ENCODE measurements at regions not wholly inside any gene's neighbourhood (a gene's known extent, or its start where the extent isn't known, plus 50 kb on each side); places are given as distances from the start of the nearest gene placed in this dataset.

GRCh38 chr3:111476701-111477100, 65.3 kb upstream of the CD96 start:
- Histone ChIP-seq H3K27ac (ENCODE audit: low read length) (no peak overlapping the region), H3K27me3 (ENCODE audit: control insufficient read depth, insufficient read depth, low read length) (no peaks in the 10 kb centered on the region), H3K9me3 (ENCODE audit: control insufficient read depth, insufficient read depth, low read depth, low read length) (no peaks in the 10 kb centered on the region; the same call in 1 of the 2 replicates), H3K4me3 (ENCODE audit: low read depth in 2 of 2, low read length in 2 of 2) (no peak overlapping the region), H3K4me1 (ENCODE audit: control insufficient read depth, insufficient read depth, low read length) (no peaks in the 10 kb centered on the region), H3K36me3 (ENCODE audit: control insufficient read depth, insufficient read depth, low read length) (no peaks in the 10 kb centered on the region)
- ATAC-seq = no peak
- no TSS peak for BruUV-seq (replicated peaks)
- in situ Hi-C loops (cut with HindIII; ENCODE audit: low pct_unique_long_range_greater_than_20kb, low sequenced_read_pairs) (no loop called here), intact Hi-C loops (cut with micrococcal nuclease; ENCODE audit: unreplicated experiment) (no loop called here)
- DNase-seq (ENCODE audit: low read depth, low spot score) = no peak
- TF ChIP-seq CTCF (IDR thresholded peaks at IDR 0.05) (no peak), SIN3A (IDR thresholded peaks at IDR 0.05; ENCODE audit: borderline replicate concordance, insufficient read depth, low read depth, low read length) (no peak), TCF7L2 (IDR thresholded peaks at IDR 0.05; ENCODE audit: low read depth, low read length) (no peak), REST (IDR thresholded peaks at IDR 0.05; ENCODE audit: insufficient read depth in 1 of 2, low read depth in 2 of 2, low read length in 1 of 2) (no peak)
- ChIA-PET POLR2A (interaction anchor here (0.6 kb wide), 1 partner anchor 574 kb away, joined by 3 read pairs; no protein-coding TSS in a partner anchor), CTCF (no interaction called here)

- Histone ChIP-seq H3K4me1 (ENCODE audit: control insufficient read depth, insufficient read depth, low read length) (no peaks in the 10 kb centered on the region), H3K27ac (ENCODE audit: low read length) (no peak overlapping the region), H3K27me3 (ENCODE audit: control insufficient read depth, insufficient read depth, low read length) (no peaks in the 10 kb centered on the region), H3K4me3 (ENCODE audit: low read depth in 2 of 2, low read length in 2 of 2) (no peak overlapping the region), H3K9me3 (ENCODE audit: control insufficient read depth, insufficient read depth, low read depth, low read length) (no peaks in the 10 kb centered on the region; the same call in 1 of the 2 replicates), H3K36me3 (ENCODE audit: control insufficient read depth, insufficient read depth, low read length) (no peaks in the 10 kb centered on the region)
- ATAC-seq (no peak), DNase-seq (ENCODE audit: low read depth, low spot score) (no peak)
- ChIA-PET CTCF (no interaction called here), POLR2A (no interaction called here)
- no peak for TF ChIP-seq POLR2AphosphoS5 (IDR thresholded peaks at IDR 0.05; ENCODE audit: low read depth, low read length)
- no peak for TF ChIP-seq REST (IDR thresholded peaks at IDR 0.05; ENCODE audit: insufficient read depth in 1 of 2, low read depth in 2 of 2, low read length in 1 of 2)
- no peak for TF ChIP-seq SIN3A (IDR thresholded peaks at IDR 0.05; ENCODE audit: borderline replicate concordance, insufficient read depth, low read depth, low read length)
- no peak for TF ChIP-seq TCF7L2 (IDR thresholded peaks at IDR 0.05; ENCODE audit: low read depth, low read length)
- no peak for TF ChIP-seq CTCF (IDR thresholded peaks at IDR 0.05)
- in situ Hi-C loops (cut with HindIII; ENCODE audit: low pct_unique_long_range_greater_than_20kb, low sequenced_read_pairs) = no loop called here
- BruUV-seq (replicated peaks) = no TSS peak
- intact Hi-C loops (cut with micrococcal nuclease; ENCODE audit: unreplicated experiment) = no loop called here
These were observed 61.9 kb upstream of the CD96 start for GRCh38 chr3:111480091-111480490.

Data from Panc1 (cell line).